HepG2 (cell line): ENCODE measurements at regions not wholly inside any gene's neighbourhood (a gene's known extent, or its start where the extent isn't known, plus 50 kb on each side); places are given as distances from the start of the nearest gene placed in this dataset.

Source experiments
- ATAC-seq: fragments of 200-7000 bp; cut with Tn5 transposase; 3 replicates; pipeline ENCODE4 v1.9.1; 2020; ENCODE audit warnings: mild to moderate bottlenecking, moderate library complexity
- BruUV-seq: library from RNA; stranded (reverse); fragments of 400-500 nt; replicated peaks from 2 replicates; lab custom pipeline; 2021; lab: Mats Ljungman, UMichigan
- CTCF ChIA-PET: fragments of 300-600 bp; formaldehyde crosslinking; extraction: SDS; loops from one replicate; lab custom pipeline; 2021; ENCODE audit warnings: low total read pairs, inconsistent platforms, low intra/inter-chr PET ratio; lab: Yijun Ruan, JAX
- POLR2A ChIA-PET: fragments of 350-600 bp; sonication (Branson Sonifier 250); formaldehyde crosslinking; loops from one replicate; lab custom pipeline; 2020; ENCODE audit warnings: antibody characterized with exemption, inconsistent platforms; lab: Yijun Ruan, JAX
- DNase-seq: peaks from one replicate; pipeline ENCODE4 v3.0.0-alpha.2; 2015; ENCODE audit warnings: low spot score
- FAIRE-seq: peaks from 3 replicates; lab custom pipeline; 2011; peaks lifted over from hg19 to GRCh38; lab: Jason Lieb, UNC
- H2AFZ ChIP-seq: one replicate; pipeline ENCODE4 v1.6.1; 2011; ENCODE audit warnings: low read length, inconsistent platforms
- H3K27ac ChIP-seq: fragments of 300-600 bp; 3 replicates; pipeline ENCODE4 v1.8.0; 2011; ENCODE audit warnings: mixed run types, mild to moderate bottlenecking, mixed read lengths, low read length, inconsistent platforms; ENCODE audit not compliant: insufficient read depth; ENCODE audit errors: extremely low read length
- H3K27me3 ChIP-seq, 2 experiments: fragments of 200-600 bp in 1 of 2; 2 replicates in 1 of 2; 3 replicates in 1 of 2; pipeline versions ENCODE4 v1.6.0 to v1.8.0; 2011; ENCODE audit warnings: low read length in 2 of 2, mild to moderate bottlenecking in 2 of 2, moderate library complexity in 2 of 2, inconsistent platforms in 1 of 2; ENCODE audit not compliant: insufficient read depth in 2 of 2, control insufficient read depth in 1 of 2
- H3K36me3 ChIP-seq, 2 experiments: fragments of 200-600 bp in 1 of 2; replicated peaks in 1 of 2; 2 replicates in 1 of 2; 3 replicates in 1 of 2; pipeline versions ENCODE4 v1.5.1 to v1.8.0; 2011; ENCODE audit warnings: low read length in 2 of 2, inconsistent platforms in 1 of 2; ENCODE audit not compliant: insufficient read depth in 2 of 2, control insufficient read depth in 1 of 2
- H3K4me1 ChIP-seq: 2 replicates; pipeline ENCODE4 v1.5.1; 2012; ENCODE audit warnings: low read length, inconsistent platforms; ENCODE audit not compliant: insufficient read depth
- H3K4me2 ChIP-seq: 2 replicates; pipeline ENCODE4 v1.6.0; 2011; ENCODE audit warnings: low read depth, low read length, inconsistent platforms
- H3K4me3 ChIP-seq, 3 experiments: fragments of 200-600 bp in 1 of 3; sonication (generic), shearing (Covaris generic) in 1 of 3; replicated peaks in 1 of 3; 2 replicates each; pipeline ENCODE4 v1.5.1; 2011 to 2016; ENCODE audit warnings: low read length in 3 of 3, inconsistent platforms in 2 of 3, low read depth in 2 of 3, mild to moderate bottlenecking in 2 of 3, control low read depth in 1 of 3, mixed read lengths in 1 of 3; ENCODE audit not compliant: insufficient read depth in 1 of 3
- H3K79me2 ChIP-seq: one replicate; pipeline ENCODE4 v1.6.1; 2011; ENCODE audit warnings: low read length, inconsistent platforms; ENCODE audit not compliant: insufficient read depth
- H3K9ac ChIP-seq: 2 replicates; pipeline ENCODE4 v1.6.0; 2011; ENCODE audit warnings: mild to moderate bottlenecking, low read depth, low read length, inconsistent platforms; ENCODE audit not compliant: insufficient read depth
- H3K9me3 ChIP-seq: 2 replicates; pipeline ENCODE4 v1.5.1; 2012; ENCODE audit warnings: mild to moderate bottlenecking, low read length
- H4K20me1 ChIP-seq: 2 replicates; pipeline ENCODE4 v1.6.0; 2011; ENCODE audit warnings: inconsistent platforms, mild to moderate bottlenecking, low read length, moderate library complexity; ENCODE audit not compliant: insufficient read depth
- ATAD3A ChIP-seq: sonication (generic); formaldehyde crosslinking; IDR thresholded peaks from 2 replicates; pipeline ENCODE4 v1.4.0; 2020; ENCODE audit warnings: missing genetic modification reagents
- ATF1 ChIP-seq: IDR thresholded peaks from 2 replicates; pipeline ENCODE4 v1.6.1; 2016; ENCODE audit warnings: mild to moderate bottlenecking, control low read depth
- CREB1 ChIP-seq, 2 experiments: fragments of 450-650 bp in 1 of 2; IDR thresholded peaks; 2 replicates each; pipeline ENCODE4 v1.6.1; 2016 to 2017; ENCODE audit warnings: control low read depth in 1 of 2, mild to moderate bottlenecking in 1 of 2, missing compliant biosample characterization in 1 of 2, missing genetic modification characterization in 1 of 2
- HNRNPUL1 ChIP-seq: fragments of 200-400 bp; formaldehyde crosslinking; IDR thresholded peaks from 2 replicates; pipeline ENCODE4 v1.6.1; 2017; ENCODE audit warnings: low read depth, mild to moderate bottlenecking, low read length, moderate library complexity
- MEIS2 ChIP-seq: sonication (generic); formaldehyde crosslinking; IDR thresholded peaks from 2 replicates; pipeline ENCODE4 v1.9.0; 2021; ENCODE audit warnings: mild to moderate bottlenecking, missing genetic modification reagents
- TGIF2 ChIP-seq: IDR thresholded peaks from 2 replicates; pipeline ENCODE4 v1.6.1; 2016; ENCODE audit warnings: control low read depth, missing compliant biosample characterization
- ZNF775 ChIP-seq: sonication (generic); formaldehyde crosslinking; IDR thresholded peaks from 2 replicates; pipeline ENCODE4 v1.4.0; 2020; ENCODE audit warnings: missing genetic modification reagents, mild to moderate bottlenecking, moderate library complexity, borderline replicate concordance
- WGBS: methylation state at CpG from one replicate; pipeline ENCODE4 v1.1.6; 2017; ENCODE audit warnings: low lambda C conversion rate; 5-methylcytosine and 5-hydroxymethylcytosine counted together
- in situ Hi-C: cut with HindIII; loops from 2 replicates; pipeline ENCODE4 v1.10.0; 2017; ENCODE audit warnings: low pct_unique_long_range_greater_than_20kb; ENCODE audit not compliant: extremely low pct_ligation_motif_present
- intact Hi-C: fragments of 100-400 bp; cut with micrococcal nuclease; formaldehyde crosslinking; loops from one replicate; pipeline ENCODE4 v1.10.0; 2022; ENCODE audit not compliant: unreplicated experiment
- TF ChIP-seq, protein P1 (sequence below): sonication (generic); formaldehyde crosslinking; IDR thresholded peaks from 2 replicates; pipeline ENCODE4 v1.4.0; 2020; ENCODE audit warnings: missing genetic modification reagents
- TF ChIP-seq, protein P2 (sequence below): IDR thresholded peaks from 2 replicates; pipeline ENCODE4 v1.6.1; 2016; ENCODE audit warnings: mild to moderate bottlenecking
- TF ChIP-seq, protein P3 (sequence below): sonication (generic); formaldehyde crosslinking; IDR thresholded peaks from 2 replicates; pipeline ENCODE4 v1.4.0; 2020; ENCODE audit warnings: missing genetic modification reagents

DNA sequence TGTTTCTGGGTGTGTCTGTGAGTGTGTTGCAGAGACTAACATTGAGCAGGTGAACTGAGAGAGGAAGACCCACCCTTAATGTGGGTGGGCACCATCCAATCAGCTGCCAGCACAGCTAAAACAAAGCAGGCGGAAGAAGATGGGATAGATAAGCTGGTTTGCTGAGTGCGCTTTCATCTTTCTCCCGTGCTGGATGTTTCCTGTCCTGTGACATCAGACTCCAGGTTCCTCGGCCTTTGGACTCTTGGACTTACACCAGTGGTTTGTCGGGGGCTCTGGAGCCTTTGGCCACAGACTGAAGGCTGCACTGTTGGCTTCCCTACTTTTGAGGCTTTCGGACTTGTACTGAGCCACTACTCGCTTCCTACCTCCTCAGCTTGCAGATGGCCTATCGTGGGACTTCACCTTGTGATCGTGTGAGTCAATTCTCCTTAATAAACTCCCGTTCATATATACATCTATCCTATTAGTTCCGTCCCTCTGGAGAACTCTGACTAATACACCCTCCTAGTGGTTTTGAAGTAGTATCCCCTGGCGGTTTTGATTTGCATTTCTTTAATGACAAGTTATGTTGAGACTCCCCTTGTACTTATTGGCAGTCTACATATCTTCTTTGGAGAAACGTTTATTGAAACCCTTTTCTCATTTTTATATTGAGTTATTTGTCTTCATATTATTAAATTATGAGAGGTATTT, 546.6 kb upstream of the TMPRSS15 start (continued):
- TF ChIP-seq, protein P1, sequence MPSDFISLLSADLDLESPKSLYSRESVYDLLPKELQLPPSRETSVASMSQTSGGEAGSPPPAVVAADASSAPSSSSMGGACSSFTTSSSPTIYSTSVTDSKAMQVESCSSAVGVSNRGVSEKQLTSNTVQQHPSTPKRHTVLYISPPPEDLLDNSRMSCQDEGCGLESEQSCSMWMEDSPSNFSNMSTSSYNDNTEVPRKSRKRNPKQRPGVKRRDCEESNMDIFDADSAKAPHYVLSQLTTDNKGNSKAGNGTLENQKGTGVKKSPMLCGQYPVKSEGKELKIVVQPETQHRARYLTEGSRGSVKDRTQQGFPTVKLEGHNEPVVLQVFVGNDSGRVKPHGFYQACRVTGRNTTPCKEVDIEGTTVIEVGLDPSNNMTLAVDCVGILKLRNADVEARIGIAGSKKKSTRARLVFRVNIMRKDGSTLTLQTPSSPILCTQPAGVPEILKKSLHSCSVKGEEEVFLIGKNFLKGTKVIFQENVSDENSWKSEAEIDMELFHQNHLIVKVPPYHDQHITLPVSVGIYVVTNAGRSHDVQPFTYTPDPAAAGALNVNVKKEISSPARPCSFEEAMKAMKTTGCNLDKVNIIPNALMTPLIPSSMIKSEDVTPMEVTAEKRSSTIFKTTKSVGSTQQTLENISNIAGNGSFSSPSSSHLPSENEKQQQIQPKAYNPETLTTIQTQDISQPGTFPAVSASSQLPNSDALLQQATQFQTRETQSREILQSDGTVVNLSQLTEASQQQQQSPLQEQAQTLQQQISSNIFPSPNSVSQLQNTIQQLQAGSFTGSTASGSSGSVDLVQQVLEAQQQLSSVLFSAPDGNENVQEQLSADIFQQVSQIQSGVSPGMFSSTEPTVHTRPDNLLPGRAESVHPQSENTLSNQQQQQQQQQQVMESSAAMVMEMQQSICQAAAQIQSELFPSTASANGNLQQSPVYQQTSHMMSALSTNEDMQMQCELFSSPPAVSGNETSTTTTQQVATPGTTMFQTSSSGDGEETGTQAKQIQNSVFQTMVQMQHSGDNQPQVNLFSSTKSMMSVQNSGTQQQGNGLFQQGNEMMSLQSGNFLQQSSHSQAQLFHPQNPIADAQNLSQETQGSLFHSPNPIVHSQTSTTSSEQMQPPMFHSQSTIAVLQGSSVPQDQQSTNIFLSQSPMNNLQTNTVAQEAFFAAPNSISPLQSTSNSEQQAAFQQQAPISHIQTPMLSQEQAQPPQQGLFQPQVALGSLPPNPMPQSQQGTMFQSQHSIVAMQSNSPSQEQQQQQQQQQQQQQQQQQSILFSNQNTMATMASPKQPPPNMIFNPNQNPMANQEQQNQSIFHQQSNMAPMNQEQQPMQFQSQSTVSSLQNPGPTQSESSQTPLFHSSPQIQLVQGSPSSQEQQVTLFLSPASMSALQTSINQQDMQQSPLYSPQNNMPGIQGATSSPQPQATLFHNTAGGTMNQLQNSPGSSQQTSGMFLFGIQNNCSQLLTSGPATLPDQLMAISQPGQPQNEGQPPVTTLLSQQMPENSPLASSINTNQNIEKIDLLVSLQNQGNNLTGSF (CRISPR knock-in tag) = no peak

DNA sequence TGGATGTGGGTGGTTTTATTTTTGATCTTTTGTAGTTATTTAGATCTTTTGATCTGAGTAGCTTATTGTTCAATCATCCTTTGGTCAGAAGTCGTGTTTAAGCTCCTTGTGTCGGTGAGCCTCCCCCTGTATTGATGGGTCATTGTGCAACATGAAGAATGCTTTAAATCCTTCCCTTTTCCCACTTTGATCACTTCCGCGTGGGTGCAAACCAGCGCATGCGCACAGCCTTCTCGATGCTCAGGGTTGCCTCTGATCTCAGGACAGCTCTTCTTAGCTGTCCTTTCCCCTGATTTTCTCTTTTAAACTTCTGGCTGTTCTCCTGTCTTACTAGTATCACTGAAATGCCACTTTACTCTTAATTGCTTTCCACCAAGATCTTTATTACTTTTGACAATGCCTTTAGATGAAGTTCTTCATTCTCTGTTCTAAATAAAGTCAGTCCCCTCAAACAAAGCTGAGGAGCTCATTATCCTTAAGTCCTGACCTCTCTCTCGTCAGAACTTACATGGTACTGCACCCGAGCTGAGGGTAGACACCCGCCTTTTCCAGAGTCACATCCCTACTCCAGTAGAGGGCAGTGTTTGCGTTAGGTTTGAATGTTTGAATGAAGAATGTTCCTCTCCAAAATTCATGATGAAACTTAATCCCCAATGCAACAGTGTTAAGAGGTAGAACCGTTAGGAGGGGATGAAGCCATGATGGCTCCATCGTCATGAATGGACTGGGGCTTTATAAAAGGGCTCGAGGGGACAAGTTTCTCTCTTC, 547.9 kb upstream of the TMPRSS15 start:
- no TSS peak for BruUV-seq
- Histone ChIP-seq H3K9me3 (peaks cover 76% of the 10 kb centered on the region), H4K20me1 (no peaks in the 10 kb centered on the region), H3K4me2 (no peak overlapping the region), H3K4me1 (no peaks in the 10 kb centered on the region), H3K79me2 (no peaks in the 10 kb centered on the region), H3K9ac (no peak overlapping the region), H3K36me3 (no peaks in the 10 kb centered on the region), H3K4me3 (no peak overlapping the region), H3K27me3 (no peaks in the 10 kb centered on the region), H2AFZ (no peak overlapping the region), H3K27ac (no peak overlapping the region)
- in situ Hi-C loops = no loop called here
- intact Hi-C loops = no loop called here
- ChIA-PET CTCF (no interaction called here), POLR2A (no interaction called here)
- no peak for ATAC-seq
- no peak for DNase-seq
- 20% methylated on average over 14 of the region's 14 CpGs for WGBS
- no peak for FAIRE-seq
- TF ChIP-seq HNRNPUL1 = no peak
- no peak for TF ChIP-seq ZNF775 (CRISPR knock-in tag)
- TF ChIP-seq TGIF2 (CRISPR knock-in tag) = no peak
- TF ChIP-seq, protein P2, sequence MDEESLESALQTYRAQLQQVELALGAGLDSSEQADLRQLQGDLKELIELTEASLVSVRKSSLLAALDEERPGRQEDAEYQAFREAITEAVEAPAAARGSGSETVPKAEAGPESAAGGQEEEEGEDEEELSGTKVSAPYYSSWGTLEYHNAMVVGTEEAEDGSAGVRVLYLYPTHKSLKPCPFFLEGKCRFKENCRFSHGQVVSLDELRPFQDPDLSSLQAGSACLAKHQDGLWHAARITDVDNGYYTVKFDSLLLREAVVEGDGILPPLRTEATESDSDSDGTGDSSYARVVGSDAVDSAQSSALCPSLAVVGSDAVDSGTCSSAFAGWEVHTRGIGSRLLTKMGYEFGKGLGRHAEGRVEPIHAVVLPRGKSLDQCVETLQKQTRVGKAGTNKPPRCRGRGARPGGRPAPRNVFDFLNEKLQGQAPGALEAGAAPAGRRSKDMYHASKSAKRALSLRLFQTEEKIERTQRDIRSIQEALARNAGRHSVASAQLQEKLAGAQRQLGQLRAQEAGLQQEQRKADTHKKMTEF (CRISPR knock-in tag) = no peak
- TF ChIP-seq ATAD3A (CRISPR knock-in tag) = no peak
- no peak for TF ChIP-seq ATF1 (CRISPR knock-in tag)
- no peak for TF ChIP-seq CREB1 (IDR thresholded peaks at IDR 0.05)
- no peak for TF ChIP-seq CREB1 (CRISPR knock-in tag; IDR thresholded peaks at IDR 0.05)
- TF ChIP-seq MEIS2 = no peak
- TF ChIP-seq, protein P3, sequence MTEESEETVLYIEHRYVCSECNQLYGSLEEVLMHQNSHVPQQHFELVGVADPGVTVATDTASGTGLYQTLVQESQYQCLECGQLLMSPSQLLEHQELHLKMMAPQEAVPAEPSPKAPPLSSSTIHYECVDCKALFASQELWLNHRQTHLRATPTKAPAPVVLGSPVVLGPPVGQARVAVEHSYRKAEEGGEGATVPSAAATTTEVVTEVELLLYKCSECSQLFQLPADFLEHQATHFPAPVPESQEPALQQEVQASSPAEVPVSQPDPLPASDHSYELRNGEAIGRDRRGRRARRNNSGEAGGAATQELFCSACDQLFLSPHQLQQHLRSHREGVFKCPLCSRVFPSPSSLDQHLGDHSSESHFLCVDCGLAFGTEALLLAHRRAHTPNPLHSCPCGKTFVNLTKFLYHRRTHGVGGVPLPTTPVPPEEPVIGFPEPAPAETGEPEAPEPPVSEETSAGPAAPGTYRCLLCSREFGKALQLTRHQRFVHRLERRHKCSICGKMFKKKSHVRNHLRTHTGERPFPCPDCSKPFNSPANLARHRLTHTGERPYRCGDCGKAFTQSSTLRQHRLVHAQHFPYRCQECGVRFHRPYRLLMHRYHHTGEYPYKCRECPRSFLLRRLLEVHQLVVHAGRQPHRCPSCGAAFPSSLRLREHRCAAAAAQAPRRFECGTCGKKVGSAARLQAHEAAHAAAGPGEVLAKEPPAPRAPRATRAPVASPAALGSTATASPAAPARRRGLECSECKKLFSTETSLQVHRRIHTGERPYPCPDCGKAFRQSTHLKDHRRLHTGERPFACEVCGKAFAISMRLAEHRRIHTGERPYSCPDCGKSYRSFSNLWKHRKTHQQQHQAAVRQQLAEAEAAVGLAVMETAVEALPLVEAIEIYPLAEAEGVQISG (CRISPR knock-in tag) = no peak
